Neural progenitor cell (in vitro differentiated cells): ENCODE measurements at regions not wholly inside any gene's neighbourhood (a gene's known extent, or its start where the extent isn't known, plus 50 kb on each side); places are given as distances from the start of the nearest gene placed in this dataset.

ENCODE experiments used
- EZH2 ChIP-seq: fragments of 200-600 bp; sonication (generic); IDR thresholded peaks from 2 replicates; pipeline ENCODE4 v1.6.1; 2017; ENCODE audit warnings: antibody characterized with exemption, mild to moderate bottlenecking, moderate library complexity
- TF ChIP-seq, protein P1 (sequence below): fragments of 200-600 bp; sonication (generic); IDR thresholded peaks from 2 replicates; pipeline ENCODE4 v1.5.1; 2017; ENCODE audit warnings: antibody characterized with exemption, mild to moderate bottlenecking

DNA sequence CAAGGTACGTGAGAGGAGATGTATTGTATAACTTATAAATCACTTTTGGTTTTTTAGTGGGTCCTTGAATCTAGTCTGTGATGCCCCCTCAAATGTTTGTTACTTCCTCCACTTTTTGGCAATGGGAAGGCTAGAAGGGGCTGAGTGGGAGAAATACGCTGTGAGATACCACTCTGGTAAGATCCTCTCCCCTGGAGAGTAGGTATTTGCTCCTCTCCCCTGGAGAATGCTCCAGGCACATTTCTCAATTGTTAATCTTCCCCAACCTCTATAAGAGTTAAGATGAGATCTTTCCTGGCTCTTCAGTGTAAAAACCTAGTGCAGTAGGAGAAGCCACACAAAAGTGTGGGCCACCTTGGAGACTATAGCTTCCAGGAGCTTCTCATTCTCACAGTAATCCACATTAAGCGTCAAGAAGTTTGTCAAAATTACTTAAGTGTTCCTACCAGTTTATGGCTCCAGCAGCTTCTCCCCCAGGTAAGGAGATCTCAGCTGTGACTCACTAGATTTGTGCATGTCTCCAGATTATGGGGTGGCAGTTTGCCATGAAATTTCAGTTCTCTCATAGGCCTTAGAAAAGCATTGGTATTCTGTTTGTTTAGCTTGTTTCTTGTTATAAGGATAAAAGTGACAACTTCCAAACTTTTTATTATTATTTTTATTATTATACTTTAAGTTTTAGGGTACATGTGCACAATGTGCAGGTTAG is 182.6 kb downstream of the FSIP2 start:
- no peak for TF ChIP-seq EZH2
- TF ChIP-seq, protein P1, sequence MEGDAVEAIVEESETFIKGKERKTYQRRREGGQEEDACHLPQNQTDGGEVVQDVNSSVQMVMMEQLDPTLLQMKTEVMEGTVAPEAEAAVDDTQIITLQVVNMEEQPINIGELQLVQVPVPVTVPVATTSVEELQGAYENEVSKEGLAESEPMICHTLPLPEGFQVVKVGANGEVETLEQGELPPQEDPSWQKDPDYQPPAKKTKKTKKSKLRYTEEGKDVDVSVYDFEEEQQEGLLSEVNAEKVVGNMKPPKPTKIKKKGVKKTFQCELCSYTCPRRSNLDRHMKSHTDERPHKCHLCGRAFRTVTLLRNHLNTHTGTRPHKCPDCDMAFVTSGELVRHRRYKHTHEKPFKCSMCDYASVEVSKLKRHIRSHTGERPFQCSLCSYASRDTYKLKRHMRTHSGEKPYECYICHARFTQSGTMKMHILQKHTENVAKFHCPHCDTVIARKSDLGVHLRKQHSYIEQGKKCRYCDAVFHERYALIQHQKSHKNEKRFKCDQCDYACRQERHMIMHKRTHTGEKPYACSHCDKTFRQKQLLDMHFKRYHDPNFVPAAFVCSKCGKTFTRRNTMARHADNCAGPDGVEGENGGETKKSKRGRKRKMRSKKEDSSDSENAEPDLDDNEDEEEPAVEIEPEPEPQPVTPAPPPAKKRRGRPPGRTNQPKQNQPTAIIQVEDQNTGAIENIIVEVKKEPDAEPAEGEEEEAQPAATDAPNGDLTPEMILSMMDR: no peak
